OCI-LY7 (cell line): ENCODE measurements at regions not wholly inside any gene's neighbourhood (a gene's known extent, or its start where the extent isn't known, plus 50 kb on each side); places are given as distances from the start of the nearest gene placed in this dataset.

Source experiments
- BruUV-seq: library from RNA; stranded (reverse); fragments of 400-500 nt; replicated peaks from 2 replicates; lab custom pipeline; 2021; lab: Mats Ljungman, UMichigan
- CTCF ChIA-PET: fragments of 300-600 bp; sonication (Branson Sonifier 250); formaldehyde crosslinking; loops from one replicate; lab custom pipeline; 2022; ENCODE audit warnings: antibody characterized with exemption; ENCODE audit not compliant: unreplicated experiment; lab: Charles Lee
- POLR2A ChIA-PET: fragments of 300-600 bp; sonication (Branson Sonifier 250); formaldehyde crosslinking; loops from one replicate; lab custom pipeline; 2022; ENCODE audit warnings: antibody characterized with exemption; lab: Charles Lee
- DNase-seq: peaks from one replicate; pipeline ENCODE4 v3.0.0-alpha.2; 2015; ENCODE audit warnings: low spot score
- H2AFZ ChIP-seq: fragments of 200-600 bp; sonication (generic), shearing (Covaris generic); 2 replicates; pipeline ENCODE4 v1.6.1; 2014; ENCODE audit warnings: mild to moderate bottlenecking, antibody characterized with exemption, low read length, moderate library complexity
- H3K27ac ChIP-seq: fragments of 200-600 bp; sonication (generic); 2 replicates; pipeline ENCODE4 v1.5.1; 2014; ENCODE audit warnings: mixed run types, low read depth, mild to moderate bottlenecking, moderate library complexity, low read length, inconsistent platforms; ENCODE audit not compliant: poor library complexity, severe bottlenecking
- H3K36me3 ChIP-seq: fragments of 200-600 bp; sonication (generic); 2 replicates; pipeline ENCODE4 v1.6.1; 2014; ENCODE audit warnings: mild to moderate bottlenecking, antibody characterized with exemption, low read length, moderate library complexity, mixed read lengths; ENCODE audit not compliant: insufficient read depth
- H3K4me1 ChIP-seq: fragments of 200-600 bp; sonication (generic); 2 replicates; pipeline ENCODE4 v1.5.1; 2014; ENCODE audit warnings: mild to moderate bottlenecking, low read length; ENCODE audit not compliant: insufficient read depth, poor library complexity, severe bottlenecking
- H3K4me2 ChIP-seq: fragments of 200-600 bp; sonication (generic); 2 replicates; pipeline ENCODE4 v1.6.1; 2014; ENCODE audit warnings: mild to moderate bottlenecking, low read length
- H3K4me3 ChIP-seq: fragments of 200-600 bp; sonication (generic); 2 replicates; pipeline ENCODE4 v1.5.1; 2014; ENCODE audit warnings: mild to moderate bottlenecking, low read depth, low read length; ENCODE audit not compliant: poor library complexity, severe bottlenecking
- H3K79me2 ChIP-seq: fragments of 200-600 bp; sonication (generic); 2 replicates; pipeline ENCODE4 v1.6.1; 2016; ENCODE audit warnings: low read depth, mild to moderate bottlenecking, low read length, moderate library complexity, mixed read lengths; ENCODE audit not compliant: insufficient read depth
- H3K9me2 ChIP-seq: fragments of 200-600 bp; sonication (generic); 2 replicates; pipeline ENCODE4 v1.6.1; 2016; ENCODE audit warnings: mild to moderate bottlenecking, low read length, mixed read lengths; ENCODE audit not compliant: insufficient read depth
- H3K9me3 ChIP-seq: fragments of 200-600 bp; sonication (generic); 2 replicates; pipeline ENCODE4 v1.6.1; 2014; ENCODE audit warnings: mild to moderate bottlenecking, mixed run types, low read length, mixed read lengths
- H4K20me1 ChIP-seq: fragments of 200-600 bp; sonication (generic); 2 replicates; pipeline ENCODE4 v1.6.1; 2014; ENCODE audit warnings: mild to moderate bottlenecking, antibody characterized with exemption, low read length, moderate library complexity, mixed read lengths; ENCODE audit not compliant: insufficient read depth
- CTCF ChIP-seq: fragments of 200-600 bp; sonication (generic); conservative IDR thresholded peaks from 2 replicates; pipeline ENCODE4 v1.5.1; 2014; ENCODE audit warnings: mild to moderate bottlenecking, antibody characterized with exemption, low read length, moderate library complexity, mixed read lengths
- EZH2phosphoT487 ChIP-seq: fragments of 200-600 bp; sonication (generic); IDR thresholded peaks from 2 replicates; pipeline ENCODE4 v1.6.1; 2018; ENCODE audit warnings: low read depth, borderline replicate concordance, mild to moderate bottlenecking, mixed run types, antibody characterized with exemption, low read length, moderate library complexity, mixed read lengths
- intact Hi-C: fragments of 100-400 bp; cut with micrococcal nuclease; formaldehyde crosslinking; loops from one replicate; pipeline ENCODE4 v1.10.0; 2022; ENCODE audit not compliant: unreplicated experiment

GRCh38 chr9:129390541-129390940, 212.5 kb upstream of the IER5L start:
- no peak for DNase-seq
- TF ChIP-seq CTCF (no peak), EZH2phosphoT487 (no peak)
- Histone ChIP-seq H3K4me2 (no peak overlapping the region), H3K27ac (no peak overlapping the region), H3K9me2 (no peaks in the 10 kb centered on the region), H4K20me1 (no peaks in the 10 kb centered on the region), H3K9me3 (no peaks in the 10 kb centered on the region), H3K79me2 (no peaks in the 10 kb centered on the region), H2AFZ (no peak overlapping the region), H3K4me1 (peaks cover 4% of the 10 kb centered on the region), H3K36me3 (no peaks in the 10 kb centered on the region), H3K4me3 (no peak overlapping the region)
- no TSS peak for BruUV-seq
- intact Hi-C loops: no loop called here
- ChIA-PET CTCF (no interaction called here), POLR2A (no interaction called here)

- no peaks in the 10 kb centered on the region for H4K20me1 ChIP-seq
- no peak for DNase-seq
- ChIA-PET CTCF (no interaction called here), POLR2A (no interaction called here)
- no peak overlapping the region for H3K27ac ChIP-seq
- no peaks in the 10 kb centered on the region for H3K36me3 ChIP-seq
- intact Hi-C loops: no loop called here
- no peak overlapping the region for H3K4me2 ChIP-seq
- H3K79me2 ChIP-seq: no peaks in the 10 kb centered on the region
- H3K4me1 ChIP-seq: peaks cover 20% of the 10 kb centered on the region
- H2AFZ ChIP-seq: no peak overlapping the region
- no peak overlapping the region for H3K4me3 ChIP-seq
- no peaks in the 10 kb centered on the region for H3K9me2 ChIP-seq
- no peak for TF ChIP-seq EZH2phosphoT487
- TF ChIP-seq CTCF: no peak
- no TSS peak for BruUV-seq
- H3K9me3 ChIP-seq: no peaks in the 10 kb centered on the region
Observed at GRCh38 chr9:129387822-129388221, 209.8 kb upstream of the IER5L start.

GRCh38 chr9:129386812-129387177, 208.7 kb upstream of the IER5L start:
- no peak overlapping the region for H3K27ac ChIP-seq
- ChIA-PET POLR2A (interaction anchor here (0.6 kb wide), 1 partner anchor 148 kb away, joined by 3 read pairs; no protein-coding TSS in a partner anchor), CTCF (no interaction called here)
- intact Hi-C loops: no loop called here
- no peaks in the 10 kb centered on the region for H3K79me2 ChIP-seq
- no peaks in the 10 kb centered on the region for H3K9me2 ChIP-seq
- no peak overlapping the region for H3K4me2 ChIP-seq
- H3K9me3 ChIP-seq: no peaks in the 10 kb centered on the region
- BruUV-seq: no TSS peak
- H2AFZ ChIP-seq: no peak overlapping the region
- no peak for DNase-seq
- peaks cover 21% of the 10 kb centered on the region for H3K4me1 ChIP-seq
- H4K20me1 ChIP-seq: no peaks in the 10 kb centered on the region
- H3K4me3 ChIP-seq: no peak overlapping the region
- H3K36me3 ChIP-seq: no peaks in the 10 kb centered on the region
- TF ChIP-seq EZH2phosphoT487: no peak
- TF ChIP-seq CTCF: no peak
